ENCODE measurements at regions not wholly inside any gene's neighbourhood (a gene's known extent, or its start where the extent isn't known, plus 50 kb on each side); places are given as distances from the start of the nearest gene placed in this dataset.
"Not testable (repeated sequence)": the region's sequence is repeated elsewhere in the genome, so short reads cannot be mapped to it uniquely, and the experiment has no call there.

- peak; percentile 8 for DNase-seq
Measured at GRCh38 chr5:94025788-94026473, 284.5 kb upstream of the POU5F2 start.

GRCh38 chr5:94024620-94025019, 283.2 kb upstream of the POU5F2 start:
- DNase-seq: no peak

GRCh38 chr5:94024101-94024500, 282.7 kb upstream of the POU5F2 start:
- no peak for DNase-seq

GRCh38 chr5:94021246-94021645, 279.8 kb upstream of the POU5F2 start:
- DNase-seq: no peak

GRCh38 chr5:94017579-94017978, 276.2 kb upstream of the POU5F2 start:
- no peak for DNase-seq

- DNase-seq: no peak
Measured at GRCh38 chr5:94010814-94011213, 269.4 kb upstream of the POU5F2 start.

GRCh38 chr5:94009161-94009560, 267.8 kb upstream of the POU5F2 start:
- DNase-seq: no peak

GRCh38 chr5:93998951-93999455, 257.6 kb upstream of the POU5F2 start:
- peak; percentile 70 for DNase-seq

GRCh38 chr5:93997562-93997961, 256.2 kb upstream of the POU5F2 start:
- no peak for DNase-seq

- DNase-seq: peak; percentile 5
Measured at GRCh38 chr5:93995126-93995621, 253.8 kb upstream of the POU5F2 start.

- DNase-seq: no peak
Measured at GRCh38 chr5:93993161-93993560, 251.8 kb upstream of the POU5F2 start.

- DNase-seq: peak; percentile 24
Measured at GRCh38 chr5:93990504-93991070, 249.2 kb upstream of the POU5F2 start.

- DNase-seq: not testable (repeated sequence)
Measured at GRCh38 chr5:93985940-93986570, 244.7 kb upstream of the POU5F2 start.

GRCh38 chr5:93978222-93978621, 236.8 kb upstream of the POU5F2 start:
- DNase-seq: no peak

- DNase-seq: no peak
Measured at GRCh38 chr5:93967923-93968322, 226.5 kb upstream of the POU5F2 start.

- DNase-seq: no peak
Measured at GRCh38 chr5:93964421-93964820, 223.0 kb upstream of the POU5F2 start.

GRCh38 chr5:93960042-93960441, 218.6 kb upstream of the POU5F2 start:
- DNase-seq: no peak

GRCh38 chr5:93956006-93956405, 214.6 kb upstream of the POU5F2 start:
- DNase-seq: no peak

GRCh38 chr5:93954421-93955069, 213.1 kb upstream of the POU5F2 start:
- no peak for DNase-seq

- DNase-seq: no peak
Measured at GRCh38 chr5:93953442-93953841, 212.0 kb upstream of the POU5F2 start.

GRCh38 chr5:93941897-93942296, 200.5 kb upstream of the POU5F2 start:
- no peak for DNase-seq

GRCh38 chr5:93933269-93933668, 191.9 kb upstream of the POU5F2 start:
- DNase-seq: not testable (repeated sequence)

- DNase-seq: peak; percentile 26
Measured at GRCh38 chr5:93930098-93930497, 188.7 kb upstream of the POU5F2 start.
